ENCODE measurements at regions not wholly inside any gene's neighbourhood (a gene's known extent, or its start where the extent isn't known, plus 50 kb on each side); places are given as distances from the start of the nearest gene placed in this dataset.
"Not testable (repeated sequence)": the region's sequence is repeated elsewhere in the genome, so short reads cannot be mapped to it uniquely, and the experiment has no call there.

DNA sequence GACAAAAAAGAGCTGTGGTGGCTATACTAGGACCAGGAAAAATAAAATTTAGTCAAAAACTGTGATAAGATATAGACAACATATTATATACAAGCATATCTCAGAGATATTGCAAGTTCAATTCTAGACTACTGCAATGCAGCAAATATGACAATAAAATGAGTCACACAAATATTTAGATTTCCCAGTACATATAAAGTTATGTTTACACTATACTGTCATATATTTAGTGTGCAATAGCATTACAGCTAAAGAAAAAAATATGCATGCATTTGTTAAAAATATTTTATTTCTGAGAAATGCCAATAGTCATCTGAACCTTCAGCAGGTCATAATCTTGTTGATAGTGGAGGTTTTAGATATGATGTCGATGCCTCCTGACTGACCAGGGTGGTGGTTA is 72.1 kb downstream of the AKR1C4 start:
- DNase-seq (ENCODE audit: low read depth in 2 of 3, low spot score in 2 of 3), result no peak

DNA sequence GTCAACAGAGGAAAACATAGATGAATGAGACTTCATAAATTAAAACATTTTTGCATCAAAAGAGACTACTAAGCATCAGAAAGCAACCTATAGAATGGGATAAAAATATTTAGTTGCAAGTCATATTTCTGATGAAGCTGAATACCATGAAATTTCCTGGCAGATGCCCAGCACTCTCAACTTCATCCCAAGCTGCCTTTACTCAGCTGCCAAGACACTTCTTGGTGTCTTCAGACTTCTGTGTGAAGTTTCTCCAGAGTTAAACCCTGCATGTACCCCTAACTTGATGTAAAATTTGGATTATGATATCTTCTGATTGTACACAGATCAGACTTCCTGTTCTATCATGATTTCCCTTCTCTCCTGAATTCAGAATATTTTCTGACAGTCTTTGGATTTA is 73.2 kb downstream of the AKR1C4 start:
- no peak for DNase-seq (ENCODE audit: low read depth in 2 of 3, low spot score in 2 of 3)

DNA sequence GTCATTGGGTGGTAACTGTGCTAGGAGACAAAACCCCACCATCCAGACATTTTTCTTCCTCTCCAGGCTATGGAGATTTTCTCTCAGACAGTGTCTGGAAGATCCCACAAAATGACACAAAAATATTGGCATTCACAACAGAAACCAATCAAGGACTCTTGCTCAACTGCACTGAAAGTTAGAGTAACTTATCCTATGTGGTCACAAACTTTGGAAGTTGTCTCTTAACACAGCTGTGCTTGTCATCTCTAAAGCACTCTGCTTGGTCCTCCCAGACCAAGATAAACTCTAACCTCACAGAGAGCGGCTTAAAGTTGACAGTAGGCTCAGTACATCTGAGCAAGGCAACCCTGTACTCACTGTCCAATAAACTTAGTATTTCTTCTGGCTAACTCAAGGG is 74.9 kb downstream of the AKR1C4 start:
- no peak for DNase-seq (ENCODE audit: low read depth in 2 of 3, low spot score in 2 of 3)

GRCh38 chr10:5272065-5272803 is 75.6 kb downstream of the AKR1C4 start:
- no peak for DNase-seq (ENCODE audit: low read depth in 2 of 3, low spot score in 2 of 3)

GRCh38 chr10:5274795-5275194 is 78.2 kb downstream of the AKR1C4 start:
- no peak for DNase-seq (ENCODE audit: low read depth in 2 of 3, low spot score in 2 of 3)

GRCh38 chr10:5281356-5281755 is 83.4 kb upstream of the UCN3 start:
- no peak for DNase-seq (ENCODE audit: low read depth in 2 of 3, low spot score in 2 of 3)

DNA sequence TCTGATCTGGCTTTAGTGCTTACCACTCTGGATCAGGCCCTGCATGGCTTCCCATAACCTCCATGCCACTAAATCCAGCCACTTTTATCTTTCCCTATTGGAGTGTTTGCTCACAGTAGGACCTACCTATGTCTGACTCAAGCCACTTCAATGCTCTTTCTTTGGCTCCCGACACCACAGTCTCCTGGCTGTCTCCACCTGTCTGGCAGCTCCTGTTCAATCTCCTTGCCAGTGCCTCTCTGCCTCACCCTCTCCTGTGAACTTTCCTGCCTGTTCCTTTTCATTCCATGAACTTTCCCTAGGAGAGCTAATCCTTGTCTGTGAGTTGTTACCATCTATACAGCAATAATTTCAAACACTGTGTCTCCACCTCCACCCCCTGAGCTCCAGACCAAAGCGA is 82.6 kb upstream of the UCN3 start:
- DNase-seq (ENCODE audit: low read depth in 2 of 3, low spot score in 2 of 3), result no peak

- DNase-seq (ENCODE audit: low read depth in 2 of 3, low spot score in 2 of 3), result peak in 2 of 3 donors; percentile 80 to 89
Observed at GRCh38 chr10:5283305-5284158, 81.2 kb upstream of the UCN3 start.

DNA sequence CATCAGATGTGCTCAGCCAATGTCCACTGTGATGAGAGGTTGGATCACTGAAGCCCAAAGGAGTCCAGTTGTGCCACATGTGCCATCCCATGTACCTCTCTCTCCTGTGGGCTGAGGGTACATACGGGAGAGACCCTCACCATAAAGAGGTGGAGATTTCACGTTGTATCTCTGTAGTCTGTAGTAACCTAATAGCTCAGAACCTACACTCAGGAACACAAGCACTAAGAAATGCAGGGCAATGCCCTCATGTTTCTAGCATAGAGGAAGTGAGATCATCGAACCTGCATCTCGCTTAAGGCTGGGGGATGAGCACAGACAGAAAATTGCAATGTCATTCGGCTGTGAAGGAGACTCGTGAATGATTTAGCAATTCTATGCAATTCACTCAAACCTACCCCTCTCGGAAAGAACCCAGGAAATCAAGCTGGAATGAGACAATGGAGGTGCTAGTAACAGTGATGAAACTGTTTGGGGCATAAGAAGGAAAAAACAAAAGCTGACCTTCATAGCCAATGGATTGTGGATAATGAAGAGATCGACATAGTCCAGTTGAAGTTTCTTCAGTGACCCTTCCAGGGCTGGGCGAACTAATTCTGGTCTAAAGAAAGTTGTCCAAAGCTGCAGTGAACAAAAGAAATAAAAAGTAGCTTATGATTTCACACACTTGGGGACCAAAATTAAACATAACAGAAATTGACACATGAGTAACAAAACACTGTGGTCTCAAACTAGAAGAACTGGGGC is 80.3 kb upstream of the UCN3 start:
- peak in 2 of 3 donors; percentile 78 to 92 for DNase-seq (ENCODE audit: low read depth in 2 of 3, low spot score in 2 of 3)

GRCh38 chr10:5285186-5285585 is 79.6 kb upstream of the UCN3 start:
- no peak for DNase-seq (ENCODE audit: low read depth in 2 of 3, low spot score in 2 of 3)

DNA sequence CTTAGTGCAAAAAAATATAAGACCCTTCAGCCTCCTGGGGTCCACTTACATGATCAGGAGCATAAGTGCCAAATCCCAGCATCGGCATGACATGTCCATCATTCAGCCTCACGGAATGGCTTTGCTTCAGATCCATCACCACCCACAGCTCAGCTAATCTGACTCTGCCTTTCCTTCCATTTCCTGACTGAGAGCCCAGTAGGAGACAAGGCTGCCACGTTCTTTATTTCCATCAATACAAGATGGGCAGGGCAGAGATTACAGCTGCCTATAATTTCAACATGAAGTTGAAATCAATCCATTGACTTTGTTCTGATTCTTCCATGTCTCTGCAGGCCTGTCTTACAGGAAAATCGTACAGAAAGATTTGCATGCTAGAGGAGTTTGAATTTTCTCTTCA is 76.4 kb upstream of the UCN3 start:
- DNase-seq (ENCODE audit: low read depth in 2 of 3, low spot score in 2 of 3), result no peak

GRCh38 chr10:5289228-5289627 is 75.5 kb upstream of the UCN3 start:
- DNase-seq (ENCODE audit: low read depth in 2 of 3, low spot score in 2 of 3), result not testable (repeated sequence)

DNA sequence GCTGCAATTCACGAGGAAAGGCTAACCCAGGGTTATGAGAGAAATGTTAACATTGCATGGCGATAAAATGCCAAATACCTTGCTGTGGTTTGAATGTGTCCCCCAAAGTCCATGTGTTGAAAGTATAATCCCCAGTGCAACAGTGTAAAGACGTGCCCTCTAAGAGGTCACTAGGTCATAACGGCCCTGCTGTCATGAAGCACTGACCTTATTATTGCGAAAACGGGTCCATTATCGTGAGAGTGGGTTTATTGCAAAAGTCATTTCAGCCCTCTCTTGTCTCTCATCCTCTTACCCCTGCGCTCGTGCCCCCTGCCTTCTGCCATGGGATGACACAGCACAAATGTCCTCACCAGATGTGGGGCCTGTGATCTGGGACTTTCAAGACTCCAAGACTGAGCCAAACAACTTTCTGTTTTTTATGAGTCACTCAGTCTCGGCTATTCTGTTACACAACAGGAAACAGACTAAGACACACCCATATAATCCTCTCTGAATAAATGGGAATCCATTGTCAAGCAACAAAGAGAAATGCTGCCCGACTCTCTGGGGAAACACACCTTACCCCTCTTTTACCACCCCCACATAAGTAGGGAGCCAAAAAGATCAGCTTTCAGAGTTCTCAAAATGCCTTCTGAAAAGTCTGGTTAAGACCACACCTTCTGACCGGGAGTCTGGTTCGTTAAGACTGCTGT is 73.1 kb upstream of the UCN3 start:
- DNase-seq (ENCODE audit: low read depth in 2 of 3, low spot score in 2 of 3), result peak; percentile 56 to 92 (median 89)

- DNase-seq (ENCODE audit: low read depth in 2 of 3, low spot score in 2 of 3), result no peak
Observed at GRCh38 chr10:5292196-5292735, 72.5 kb upstream of the UCN3 start.

GRCh38 chr10:5292970-5293369 is 71.8 kb upstream of the UCN3 start:
- not testable (repeated sequence) for DNase-seq (ENCODE audit: low read depth in 2 of 3, low spot score in 2 of 3)

DNA sequence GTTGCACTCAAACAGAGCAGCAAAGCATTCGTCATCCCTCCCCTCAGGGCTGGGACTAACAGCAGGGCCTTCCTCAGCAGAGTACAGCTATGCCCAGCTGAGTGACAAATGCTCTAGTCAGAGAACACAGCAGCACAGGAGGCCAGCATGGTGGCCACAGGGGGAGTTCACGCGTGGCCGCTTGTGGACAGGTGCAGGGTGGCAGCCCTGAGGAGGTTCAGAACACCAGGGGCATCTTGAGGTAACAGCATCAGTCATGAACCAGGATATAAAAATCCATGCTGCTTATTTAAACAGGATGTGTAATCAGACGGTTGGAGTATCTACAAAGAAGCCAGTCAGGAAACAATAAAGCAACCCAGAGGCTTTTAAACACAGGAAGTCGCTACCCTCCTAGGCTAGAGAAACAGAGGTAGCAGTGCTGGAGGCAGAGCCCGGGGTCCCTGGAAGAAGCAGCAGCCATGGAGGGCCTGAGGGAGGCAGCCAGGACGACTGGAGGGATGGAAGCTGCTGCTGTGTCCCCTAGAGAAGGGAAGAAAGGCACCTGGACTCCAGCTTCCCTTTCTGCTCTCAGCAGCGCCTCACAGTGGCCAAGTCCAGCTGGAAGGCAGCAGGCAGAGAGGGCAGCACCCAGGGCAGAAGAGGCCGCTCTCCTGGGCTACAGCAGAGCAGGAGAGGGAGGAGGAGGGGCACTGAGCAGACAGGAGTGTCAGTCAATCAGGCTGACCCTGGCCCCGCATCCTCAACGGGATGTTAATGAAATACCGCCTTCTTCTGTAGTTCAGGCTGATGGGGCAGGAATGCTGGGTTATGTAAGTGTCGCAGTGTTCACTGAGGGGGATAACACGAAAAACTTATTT is 70.8 kb upstream of the UCN3 start:
- peak; percentile 43 to 74 (median 70) for DNase-seq (ENCODE audit: low read depth in 2 of 3, low spot score in 2 of 3)

DNA sequence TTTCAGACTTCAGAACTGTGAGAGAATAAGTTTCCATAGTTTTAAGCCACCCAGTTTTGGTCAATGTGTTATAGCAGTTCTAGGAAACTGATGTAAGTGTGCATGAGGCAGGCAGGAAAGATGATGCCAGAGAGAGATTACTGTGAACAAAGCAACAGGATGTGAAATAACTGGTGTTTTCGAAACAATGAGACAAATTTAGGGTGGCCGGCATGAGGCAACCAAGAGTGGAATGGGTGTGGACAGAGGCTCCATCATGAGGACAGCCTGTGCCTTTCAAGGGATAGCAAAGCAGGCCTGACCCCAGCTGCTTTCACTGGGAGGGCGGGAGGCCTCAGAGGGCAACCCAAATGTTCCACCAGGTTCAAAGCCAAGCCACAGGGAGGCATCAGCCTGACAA is 67.3 kb upstream of the UCN3 start:
- DNase-seq (ENCODE audit: low read depth in 2 of 3, low spot score in 2 of 3), result peak in 1 of 3 donors; percentile 8

- DNase-seq (ENCODE audit: low read depth in 2 of 3, low spot score in 2 of 3), result no peak
Observed at GRCh38 chr10:5297996-5298395, 66.8 kb upstream of the UCN3 start.

- DNase-seq (ENCODE audit: low read depth in 2 of 3, low spot score in 2 of 3), result no peak
Observed at GRCh38 chr10:5299950-5300349, 64.8 kb upstream of the UCN3 start.

GRCh38 chr10:5303504-5303903 is 61.3 kb upstream of the UCN3 start:
- DNase-seq (ENCODE audit: low read depth in 2 of 3, low spot score in 2 of 3), result no peak
